ENCODE measurements at regions not wholly inside any gene's neighbourhood (a gene's known extent, or its start where the extent isn't known, plus 50 kb on each side); places are given as distances from the start of the nearest gene placed in this dataset.

GRCh38 chr10:58089739-58090138 lies 178.0 kb downstream of the IPMK start:
- no peak overlapping the region for H3K4me3 ChIP-seq (ENCODE audit: low read depth, low read length)
- no peak for DNase-seq (ENCODE audit: low read depth)
- no peak for TF ChIP-seq CTCF (IDR thresholded peaks at IDR 0.05; ENCODE audit: low read depth, low read length, missing control alignments)

DNA sequence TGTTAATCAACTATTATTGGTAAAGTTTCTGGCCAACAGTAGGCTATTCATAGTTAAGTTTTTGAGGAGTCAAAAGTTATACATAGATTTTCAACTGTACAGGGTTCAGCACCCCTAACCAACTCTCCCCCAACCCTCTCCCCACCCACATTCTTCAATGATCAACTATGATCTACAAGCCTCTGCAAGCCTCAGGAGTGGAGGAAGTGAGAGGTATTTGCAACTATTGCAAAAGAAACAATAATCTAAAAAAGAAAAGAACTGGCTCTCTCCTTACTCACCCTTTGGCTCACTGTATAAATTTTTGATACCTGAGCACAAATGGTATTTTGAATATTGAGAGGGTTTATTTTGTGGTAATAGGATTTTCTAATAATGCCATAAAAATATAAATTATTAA lies 179.8 kb downstream of the IPMK start:
- H3K4me3 ChIP-seq (ENCODE audit: low read depth, low read length): no peak overlapping the region
- DNase-seq (ENCODE audit: low read depth): no peak
- TF ChIP-seq CTCF (IDR thresholded peaks at IDR 0.05; ENCODE audit: low read depth, low read length, missing control alignments): no peak

DNA sequence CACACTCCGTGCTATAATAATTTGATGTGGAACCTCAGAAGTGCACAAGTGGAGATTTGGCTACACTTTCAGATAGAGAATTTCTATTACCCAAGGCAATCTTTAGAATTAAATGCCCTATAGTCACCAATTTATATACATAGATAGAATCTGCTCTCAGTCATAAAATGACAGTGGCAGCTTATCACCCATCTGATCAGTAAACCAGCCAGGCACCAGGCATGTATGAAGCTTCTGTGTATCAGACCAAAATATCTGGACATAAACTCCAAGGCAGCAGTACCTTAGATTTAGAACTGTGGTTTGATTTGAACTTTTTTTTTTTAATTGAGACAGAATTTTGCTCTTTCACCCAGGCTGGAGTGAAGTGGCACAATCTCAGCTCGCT lies 180.9 kb downstream of the IPMK start:
- H3K4me3 ChIP-seq (ENCODE audit: low read depth, low read length): no peak overlapping the region
- no peak for TF ChIP-seq CTCF (IDR thresholded peaks at IDR 0.05; ENCODE audit: low read depth, low read length, missing control alignments)
- DNase-seq (ENCODE audit: low read depth): no peak

DNA sequence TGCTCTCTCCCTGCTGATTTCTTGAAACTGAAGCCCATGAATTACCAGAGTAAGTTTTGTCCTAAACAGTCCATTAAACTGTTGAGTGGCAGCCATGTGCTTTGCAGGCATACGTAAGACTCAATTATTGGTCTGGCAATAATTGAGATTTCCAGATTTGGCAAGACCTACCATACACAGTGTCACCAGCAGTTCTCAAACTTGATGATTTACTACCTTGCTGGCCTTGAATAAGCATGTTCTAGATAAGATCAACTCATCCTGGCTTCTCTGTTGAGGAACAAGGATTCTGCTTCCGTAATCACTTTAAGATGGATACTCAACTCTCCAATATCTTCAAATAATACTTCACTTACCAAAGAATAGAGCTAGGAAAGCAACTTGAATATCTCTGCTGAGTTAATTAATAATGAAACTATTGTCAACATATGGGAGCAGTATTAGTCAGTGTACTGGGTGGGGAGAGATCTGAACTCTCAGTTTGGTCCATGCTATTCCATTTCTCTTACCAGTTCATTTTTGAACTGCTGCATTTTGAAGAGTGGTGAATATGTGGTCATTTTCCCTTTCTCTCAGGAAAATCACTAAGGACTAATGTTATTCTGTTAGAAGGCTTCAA lies 181.4 kb downstream of the IPMK start:
- DNase-seq (ENCODE audit: low read depth): no peak
- no peak overlapping the region for H3K4me3 ChIP-seq (ENCODE audit: low read depth, low read length)
- TF ChIP-seq CTCF (IDR thresholded peaks at IDR 0.05; ENCODE audit: low read depth, low read length, missing control alignments): no peak

DNA sequence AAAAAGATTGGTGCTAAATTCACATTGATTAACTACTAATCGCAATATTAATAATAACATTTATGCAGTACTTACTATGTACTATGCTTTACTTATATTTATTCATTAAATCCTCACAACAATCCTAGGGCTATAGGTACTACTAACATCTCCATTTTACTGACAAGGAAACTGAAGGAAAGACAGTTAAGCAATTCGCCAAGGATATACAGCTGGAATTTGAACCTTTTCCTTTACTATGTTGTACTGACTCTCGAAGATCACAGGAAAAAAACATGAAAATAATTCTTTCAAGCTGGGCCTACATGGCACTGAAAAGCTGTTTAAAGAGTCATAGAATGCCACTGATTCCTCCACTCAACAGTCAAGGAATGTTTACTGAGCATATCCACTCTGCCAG lies 185.4 kb downstream of the IPMK start:
- H3K4me3 ChIP-seq (ENCODE audit: low read depth, low read length): no peak overlapping the region
- no peak for TF ChIP-seq CTCF (IDR thresholded peaks at IDR 0.05; ENCODE audit: low read depth, low read length, missing control alignments)
- DNase-seq (ENCODE audit: low read depth): no peak

DNA sequence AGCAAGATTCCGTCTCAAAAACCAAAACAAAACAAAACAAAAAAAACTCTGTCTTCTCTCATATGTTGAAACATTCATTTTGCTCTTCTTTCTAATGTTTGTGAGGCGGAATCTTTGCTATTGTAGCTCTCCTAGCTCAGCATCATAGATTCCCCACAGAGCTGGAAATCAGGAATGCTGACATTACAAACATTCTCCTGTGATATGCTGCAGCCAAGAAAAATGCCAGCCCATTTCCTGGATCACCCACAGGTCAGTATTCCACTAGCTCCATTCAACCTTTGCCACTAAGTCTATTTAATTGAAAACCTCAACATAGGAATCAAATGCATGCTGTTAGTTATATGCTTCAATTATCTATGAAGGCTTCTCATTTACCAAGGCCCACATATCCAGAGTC lies 186.3 kb downstream of the IPMK start:
- no peak for TF ChIP-seq CTCF (IDR thresholded peaks at IDR 0.05; ENCODE audit: low read depth, low read length, missing control alignments)
- no peak overlapping the region for H3K4me3 ChIP-seq (ENCODE audit: low read depth, low read length)

DNA sequence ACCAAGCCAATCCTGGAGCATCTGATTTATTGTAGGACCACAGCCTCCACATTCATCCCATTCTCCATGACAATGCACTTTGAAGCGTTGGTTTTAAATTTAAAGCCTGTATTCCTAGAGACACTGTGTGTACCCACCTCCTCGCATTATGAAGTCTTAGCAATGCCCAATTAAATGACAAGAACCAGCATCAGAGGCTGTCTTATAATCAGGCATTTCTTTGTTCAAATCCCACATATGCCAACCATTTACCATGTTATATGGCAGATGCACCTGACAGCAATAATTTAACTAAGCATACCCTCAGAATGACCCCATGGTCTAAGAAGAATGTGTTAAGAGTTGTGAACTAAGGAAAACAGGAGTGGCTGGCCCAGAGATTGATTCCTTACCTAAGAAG lies 188.2 kb downstream of the IPMK start:
- H3K4me3 ChIP-seq (ENCODE audit: low read depth, low read length): no peak overlapping the region
- no peak for DNase-seq (ENCODE audit: low read depth)
- no peak for TF ChIP-seq CTCF (IDR thresholded peaks at IDR 0.05; ENCODE audit: low read depth, low read length, missing control alignments)

More for the DNA sequence above, 186.3 kb downstream of the IPMK start:
- DNase-seq (ENCODE audit: low read depth): no peak

All from GM12864 (cell line).